WTC11 (cell line): ENCODE measurements at regions not wholly inside any gene's neighbourhood (a gene's known extent, or its start where the extent isn't known, plus 50 kb on each side); places are given as distances from the start of the nearest gene placed in this dataset.

ENCODE experiments used
- CREB1 ChIP-seq: sonication (generic); formaldehyde crosslinking; IDR thresholded peaks from 2 replicates; pipeline ENCODE4 v1.8.0; 2023; ENCODE audit warnings: mild to moderate bottlenecking, missing genetic modification reagents
- ESRRA ChIP-seq: sonication (generic); formaldehyde crosslinking; IDR thresholded peaks from 2 replicates; pipeline ENCODE4 v1.8.1; 2022; ENCODE audit warnings: mild to moderate bottlenecking, missing genetic modification reagents, borderline replicate concordance
- FOXJ3 ChIP-seq: sonication (generic); formaldehyde crosslinking; IDR thresholded peaks from 2 replicates; pipeline ENCODE4 v1.9.0; 2021; ENCODE audit warnings: missing genetic modification reagents, mild to moderate bottlenecking, borderline replicate concordance
- NFE2L1 ChIP-seq: sonication (generic); formaldehyde crosslinking; IDR thresholded peaks from 2 replicates; pipeline ENCODE4 v1.8.1; 2023; ENCODE audit warnings: missing genetic modification reagents
- RELA ChIP-seq: sonication (generic); formaldehyde crosslinking; IDR thresholded peaks from 2 replicates; pipeline ENCODE4 v1.8.1; 2022; ENCODE audit warnings: missing genetic modification reagents, mild to moderate bottlenecking, borderline replicate concordance
- RORB ChIP-seq: fragments of 250-450 bp; sonication (Bioruptor Pico); IDR thresholded peaks from 2 replicates; pipeline ENCODE4 v1.9.0; 2021; ENCODE audit warnings: mild to moderate bottlenecking
- SP1 ChIP-seq: sonication (generic); formaldehyde crosslinking; conservative IDR thresholded peaks from 2 replicates; pipeline ENCODE4 v1.8.1; 2022; ENCODE audit warnings: missing genetic modification reagents
- TEAD4 ChIP-seq: sonication (generic); formaldehyde crosslinking; IDR thresholded peaks from 2 replicates; pipeline ENCODE4 v1.8.0; 2022; ENCODE audit warnings: mild to moderate bottlenecking, missing genetic modification reagents
- ZNF121 ChIP-seq: sonication (generic); formaldehyde crosslinking; IDR thresholded peaks from 2 replicates; pipeline ENCODE4 v1.8.0; 2023; ENCODE audit warnings: missing genetic modification reagents
- TF ChIP-seq, protein P1 (sequence below): sonication (generic); formaldehyde crosslinking; conservative IDR thresholded peaks from 2 replicates; pipeline ENCODE4 v1.8.1; 2023; ENCODE audit warnings: mild to moderate bottlenecking, low read depth, missing genetic modification reagents, moderate library complexity
- TF ChIP-seq, protein P2 (sequence below): fragments of 200-600 bp; IDR thresholded peaks from 2 replicates; pipeline ENCODE4 v1.8.0; 2022; ENCODE audit warnings: antibody characterized with exemption
- TF ChIP-seq, protein P3 (sequence below): sonication (generic); formaldehyde crosslinking; IDR thresholded peaks from 2 replicates; pipeline ENCODE4 v1.8.1; 2023; ENCODE audit warnings: mild to moderate bottlenecking, missing genetic modification reagents, borderline replicate concordance
- TF ChIP-seq, protein P4 (sequence below): sonication (generic); formaldehyde crosslinking; IDR thresholded peaks from 2 replicates; pipeline ENCODE4 v1.8.1; 2022; ENCODE audit warnings: low read depth, missing genetic modification reagents, borderline replicate concordance
- TF ChIP-seq, protein P5 (sequence below): sonication (generic); formaldehyde crosslinking; IDR thresholded peaks from 2 replicates; pipeline ENCODE4 v1.8.1; 2022; ENCODE audit warnings: missing genetic modification reagents, borderline replicate concordance

DNA sequence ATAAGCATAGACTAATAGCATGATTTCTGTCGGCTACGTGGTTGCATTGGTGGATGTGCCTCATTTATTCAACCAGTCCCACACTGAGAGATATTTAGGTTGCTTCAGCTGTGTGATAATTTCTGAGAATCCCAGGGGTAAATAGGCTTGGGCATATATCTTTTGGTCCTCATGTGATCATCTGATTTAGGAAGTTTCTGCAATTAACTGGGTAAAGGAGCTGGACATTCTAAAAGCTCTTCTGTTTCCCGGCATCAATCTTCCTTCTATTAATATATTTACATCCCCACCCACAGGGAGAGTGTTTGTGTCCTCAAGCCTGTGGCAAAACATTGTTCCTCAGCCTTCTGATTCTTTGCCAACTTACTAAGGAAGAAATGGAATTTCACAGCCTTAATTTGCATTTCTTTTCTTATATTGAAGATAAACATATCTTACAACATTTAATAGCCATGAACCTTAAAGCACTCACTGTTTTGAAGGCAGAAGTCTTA, 431.6 kb downstream of the RFC3 start:
- TF ChIP-seq, protein P1, sequence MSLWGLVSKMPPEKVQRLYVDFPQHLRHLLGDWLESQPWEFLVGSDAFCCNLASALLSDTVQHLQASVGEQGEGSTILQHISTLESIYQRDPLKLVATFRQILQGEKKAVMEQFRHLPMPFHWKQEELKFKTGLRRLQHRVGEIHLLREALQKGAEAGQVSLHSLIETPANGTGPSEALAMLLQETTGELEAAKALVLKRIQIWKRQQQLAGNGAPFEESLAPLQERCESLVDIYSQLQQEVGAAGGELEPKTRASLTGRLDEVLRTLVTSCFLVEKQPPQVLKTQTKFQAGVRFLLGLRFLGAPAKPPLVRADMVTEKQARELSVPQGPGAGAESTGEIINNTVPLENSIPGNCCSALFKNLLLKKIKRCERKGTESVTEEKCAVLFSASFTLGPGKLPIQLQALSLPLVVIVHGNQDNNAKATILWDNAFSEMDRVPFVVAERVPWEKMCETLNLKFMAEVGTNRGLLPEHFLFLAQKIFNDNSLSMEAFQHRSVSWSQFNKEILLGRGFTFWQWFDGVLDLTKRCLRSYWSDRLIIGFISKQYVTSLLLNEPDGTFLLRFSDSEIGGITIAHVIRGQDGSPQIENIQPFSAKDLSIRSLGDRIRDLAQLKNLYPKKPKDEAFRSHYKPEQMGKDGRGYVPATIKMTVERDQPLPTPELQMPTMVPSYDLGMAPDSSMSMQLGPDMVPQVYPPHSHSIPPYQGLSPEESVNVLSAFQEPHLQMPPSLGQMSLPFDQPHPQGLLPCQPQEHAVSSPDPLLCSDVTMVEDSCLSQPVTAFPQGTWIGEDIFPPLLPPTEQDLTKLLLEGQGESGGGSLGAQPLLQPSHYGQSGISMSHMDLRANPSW (CRISPR knock-in tag): no peak
- TF ChIP-seq, protein P2, sequence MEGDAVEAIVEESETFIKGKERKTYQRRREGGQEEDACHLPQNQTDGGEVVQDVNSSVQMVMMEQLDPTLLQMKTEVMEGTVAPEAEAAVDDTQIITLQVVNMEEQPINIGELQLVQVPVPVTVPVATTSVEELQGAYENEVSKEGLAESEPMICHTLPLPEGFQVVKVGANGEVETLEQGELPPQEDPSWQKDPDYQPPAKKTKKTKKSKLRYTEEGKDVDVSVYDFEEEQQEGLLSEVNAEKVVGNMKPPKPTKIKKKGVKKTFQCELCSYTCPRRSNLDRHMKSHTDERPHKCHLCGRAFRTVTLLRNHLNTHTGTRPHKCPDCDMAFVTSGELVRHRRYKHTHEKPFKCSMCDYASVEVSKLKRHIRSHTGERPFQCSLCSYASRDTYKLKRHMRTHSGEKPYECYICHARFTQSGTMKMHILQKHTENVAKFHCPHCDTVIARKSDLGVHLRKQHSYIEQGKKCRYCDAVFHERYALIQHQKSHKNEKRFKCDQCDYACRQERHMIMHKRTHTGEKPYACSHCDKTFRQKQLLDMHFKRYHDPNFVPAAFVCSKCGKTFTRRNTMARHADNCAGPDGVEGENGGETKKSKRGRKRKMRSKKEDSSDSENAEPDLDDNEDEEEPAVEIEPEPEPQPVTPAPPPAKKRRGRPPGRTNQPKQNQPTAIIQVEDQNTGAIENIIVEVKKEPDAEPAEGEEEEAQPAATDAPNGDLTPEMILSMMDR: no peak
- TF ChIP-seq NFE2L1 (CRISPR knock-in tag) (no peak), RELA (CRISPR knock-in tag) (no peak), ESRRA (no peak), TEAD4 (CRISPR knock-in tag) (no peak), ZNF121 (no peak), SP1 (no peak), CREB1 (CRISPR knock-in tag) (no peak), FOXJ3 (no peak), RORB (CRISPR knock-in tag) (no peak)
- TF ChIP-seq, protein P3, sequence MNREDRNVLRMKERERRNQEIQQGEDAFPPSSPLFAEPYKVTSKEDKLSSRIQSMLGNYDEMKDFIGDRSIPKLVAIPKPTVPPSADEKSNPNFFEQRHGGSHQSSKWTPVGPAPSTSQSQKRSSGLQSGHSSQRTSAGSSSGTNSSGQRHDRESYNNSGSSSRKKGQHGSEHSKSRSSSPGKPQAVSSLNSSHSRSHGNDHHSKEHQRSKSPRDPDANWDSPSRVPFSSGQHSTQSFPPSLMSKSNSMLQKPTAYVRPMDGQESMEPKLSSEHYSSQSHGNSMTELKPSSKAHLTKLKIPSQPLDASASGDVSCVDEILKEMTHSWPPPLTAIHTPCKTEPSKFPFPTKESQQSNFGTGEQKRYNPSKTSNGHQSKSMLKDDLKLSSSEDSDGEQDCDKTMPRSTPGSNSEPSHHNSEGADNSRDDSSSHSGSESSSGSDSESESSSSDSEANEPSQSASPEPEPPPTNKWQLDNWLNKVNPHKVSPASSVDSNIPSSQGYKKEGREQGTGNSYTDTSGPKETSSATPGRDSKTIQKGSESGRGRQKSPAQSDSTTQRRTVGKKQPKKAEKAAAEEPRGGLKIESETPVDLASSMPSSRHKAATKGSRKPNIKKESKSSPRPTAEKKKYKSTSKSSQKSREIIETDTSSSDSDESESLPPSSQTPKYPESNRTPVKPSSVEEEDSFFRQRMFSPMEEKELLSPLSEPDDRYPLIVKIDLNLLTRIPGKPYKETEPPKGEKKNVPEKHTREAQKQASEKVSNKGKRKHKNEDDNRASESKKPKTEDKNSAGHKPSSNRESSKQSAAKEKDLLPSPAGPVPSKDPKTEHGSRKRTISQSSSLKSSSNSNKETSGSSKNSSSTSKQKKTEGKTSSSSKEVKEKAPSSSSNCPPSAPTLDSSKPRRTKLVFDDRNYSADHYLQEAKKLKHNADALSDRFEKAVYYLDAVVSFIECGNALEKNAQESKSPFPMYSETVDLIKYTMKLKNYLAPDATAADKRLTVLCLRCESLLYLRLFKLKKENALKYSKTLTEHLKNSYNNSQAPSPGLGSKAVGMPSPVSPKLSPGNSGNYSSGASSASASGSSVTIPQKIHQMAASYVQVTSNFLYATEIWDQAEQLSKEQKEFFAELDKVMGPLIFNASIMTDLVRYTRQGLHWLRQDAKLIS (CRISPR knock-in tag): no peak
- TF ChIP-seq, protein P4, sequence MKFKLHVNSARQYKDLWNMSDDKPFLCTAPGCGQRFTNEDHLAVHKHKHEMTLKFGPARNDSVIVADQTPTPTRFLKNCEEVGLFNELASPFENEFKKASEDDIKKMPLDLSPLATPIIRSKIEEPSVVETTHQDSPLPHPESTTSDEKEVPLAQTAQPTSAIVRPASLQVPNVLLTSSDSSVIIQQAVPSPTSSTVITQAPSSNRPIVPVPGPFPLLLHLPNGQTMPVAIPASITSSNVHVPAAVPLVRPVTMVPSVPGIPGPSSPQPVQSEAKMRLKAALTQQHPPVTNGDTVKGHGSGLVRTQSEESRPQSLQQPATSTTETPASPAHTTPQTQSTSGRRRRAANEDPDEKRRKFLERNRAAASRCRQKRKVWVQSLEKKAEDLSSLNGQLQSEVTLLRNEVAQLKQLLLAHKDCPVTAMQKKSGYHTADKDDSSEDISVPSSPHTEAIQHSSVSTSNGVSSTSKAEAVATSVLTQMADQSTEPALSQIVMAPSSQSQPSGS: no peak
- TF ChIP-seq, protein P5, sequence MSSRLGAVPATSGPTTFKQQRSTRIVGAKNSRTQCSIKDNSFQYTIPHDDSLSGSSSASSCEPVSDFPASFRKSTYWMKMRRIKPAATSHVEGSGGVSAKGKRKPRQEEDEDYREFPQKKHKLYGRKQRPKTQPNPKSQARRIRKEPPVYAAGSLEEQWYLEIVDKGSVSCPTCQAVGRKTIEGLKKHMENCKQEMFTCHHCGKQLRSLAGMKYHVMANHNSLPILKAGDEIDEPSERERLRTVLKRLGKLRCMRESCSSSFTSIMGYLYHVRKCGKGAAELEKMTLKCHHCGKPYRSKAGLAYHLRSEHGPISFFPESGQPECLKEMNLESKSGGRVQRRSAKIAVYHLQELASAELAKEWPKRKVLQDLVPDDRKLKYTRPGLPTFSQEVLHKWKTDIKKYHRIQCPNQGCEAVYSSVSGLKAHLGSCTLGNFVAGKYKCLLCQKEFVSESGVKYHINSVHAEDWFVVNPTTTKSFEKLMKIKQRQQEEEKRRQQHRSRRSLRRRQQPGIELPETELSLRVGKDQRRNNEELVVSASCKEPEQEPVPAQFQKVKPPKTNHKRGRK: no peak
